Lower leg skin (tissue), 4 donors: ENCODE measurements at regions not wholly inside any gene's neighbourhood (a gene's known extent, or its start where the extent isn't known, plus 50 kb on each side); places are given as distances from the start of the nearest gene placed in this dataset.

Experiments
- DNase-seq, 2 donors: peaks; one replicate each; pipeline ENCODE4 v3.0.0-alpha.2; 2019; ENCODE audit warnings: low spot score in 2 of 2
- H3K4me3 ChIP-seq: fragments of 200-600 bp; sonication (generic); 2 replicates; pipeline ENCODE4 v1.5.1; 2017; ENCODE audit warnings: mild to moderate bottlenecking, low read depth; ENCODE audit not compliant: poor library complexity, severe bottlenecking
- CTCF ChIP-seq, 3 donors: fragments of 450-650 bp; IDR thresholded peaks; one replicate each; pipeline ENCODE4 v1.5.1; 2016; ENCODE audit warnings: antibody characterized with exemption in 3 of 3, mild to moderate bottlenecking in 3 of 3, moderate library complexity in 2 of 3
- POLR2A ChIP-seq, 2 donors: fragments of 450-650 bp; IDR thresholded peaks; one replicate each; pipeline ENCODE4 v1.6.1; 2016 to 2017; ENCODE audit warnings: antibody characterized with exemption in 2 of 2, mild to moderate bottlenecking in 1 of 2, moderate library complexity in 1 of 2
- WGBS, 2 donors: methylation state at CpG; one replicate each; pipeline ENCODE4 v1.1.5; 2018; 5-methylcytosine and 5-hydroxymethylcytosine counted together
- intact Hi-C: fragments of 100-400 bp; cut with DNase I; formaldehyde crosslinking; loops from one replicate; pipeline ENCODE4 v1.15.0; 2023; ENCODE audit warnings: low total_unique reads

GRCh38 chr20:1831606-1832005, 63.6 kb upstream of the SIRPA start:
- intact Hi-C loops: no loop called here
- DNase-seq: no peak
- H3K4me3 ChIP-seq: no peak overlapping the region
- WGBS, 2 donors: 87 to 89% methylated on average over 5 to 8 of the region's 8 CpGs
- TF ChIP-seq POLR2A (IDR thresholded peaks at IDR 0.05) (no peak), CTCF (IDR thresholded peaks at IDR 0.05) (no peak)

DNA sequence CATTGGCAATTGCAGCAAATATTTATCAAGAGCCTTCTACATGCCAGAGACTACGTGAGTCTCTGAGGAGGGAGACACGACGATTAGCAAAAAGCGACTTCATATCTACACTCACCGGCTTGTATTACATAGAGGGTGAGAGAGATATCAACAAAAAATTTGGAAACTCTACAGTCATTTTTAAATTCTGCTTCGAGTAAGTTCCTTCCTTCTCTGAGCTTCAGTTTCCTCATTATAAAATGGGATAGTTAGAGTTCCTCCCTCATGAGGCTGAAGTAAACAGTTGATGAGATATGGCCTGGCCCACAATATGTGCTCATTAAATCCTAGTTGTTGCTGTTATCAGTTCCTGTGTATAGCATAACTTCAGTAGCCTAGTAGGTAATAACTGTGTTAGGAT, 64.1 kb upstream of the SIRPA start:
- H3K4me3 ChIP-seq: no peak overlapping the region
- WGBS, 2 donors: 66 to 75% methylated on average over 6 of the region's 6 CpGs
- no peak for DNase-seq
- TF ChIP-seq POLR2A (IDR thresholded peaks at IDR 0.05) (no peak), CTCF (IDR thresholded peaks at IDR 0.05) (no peak)
- intact Hi-C loops: no loop called here

- intact Hi-C loops: no loop called here
- WGBS, 2 donors: 13 to 30% methylated on average over 7 of the region's 7 CpGs
- TF ChIP-seq POLR2A (IDR thresholded peaks at IDR 0.05) (no peak), CTCF (IDR thresholded peaks at IDR 0.05) (no peak)
These were observed 65.0 kb upstream of the SIRPA start for GRCh38 chr20:1830240-1830639.

GRCh38 chr20:1829531-1829930, 65.7 kb upstream of the SIRPA start:
- no peak overlapping the region for H3K4me3 ChIP-seq
- DNase-seq: no peak
- intact Hi-C loops: no loop called here
- WGBS, 2 donors: 42 to 53% methylated on average over 9 of the region's 9 CpGs
- TF ChIP-seq POLR2A (IDR thresholded peaks at IDR 0.05) (no peak), CTCF (IDR thresholded peaks at IDR 0.05) (no peak)

More at GRCh38 chr20:1830240-1830639, 65.0 kb upstream of the SIRPA start:
- peak in 1 of 2 donors; percentile 59 for DNase-seq
- H3K4me3 ChIP-seq: no peak overlapping the region

GRCh38 chr20:1828786-1829131, 66.4 kb upstream of the SIRPA start:
- DNase-seq: no peak
- H3K4me3 ChIP-seq: no peak overlapping the region
- TF ChIP-seq CTCF (IDR thresholded peaks at IDR 0.05): no peak
- no peak for TF ChIP-seq POLR2A (IDR thresholded peaks at IDR 0.05)
- intact Hi-C loops: no loop called here
- 48% methylated on average over 1 of the region's 1 CpG for WGBS, 2 donors

GRCh38 chr20:1827974-1828785, 67.0 kb upstream of the SIRPA start:
- TF ChIP-seq POLR2A (IDR thresholded peaks at IDR 0.05) (no peak), CTCF (IDR thresholded peaks at IDR 0.05) (no peak)
- DNase-seq: peak in 1 of 2 donors; percentile 42
- WGBS, 2 donors: 30 to 46% methylated on average over 9 to 13 of the region's 13 CpGs
- H3K4me3 ChIP-seq: no peak overlapping the region
- intact Hi-C loops: no loop called here
